Non-pigmented ciliary epithelial cell (primary cell): ENCODE measurements at regions not wholly inside any gene's neighbourhood (a gene's known extent, or its start where the extent isn't known, plus 50 kb on each side); places are given as distances from the start of the nearest gene placed in this dataset.

Experiments used
- DNase-seq: peaks from one replicate; pipeline ENCODE4 v3.0.0-alpha.2; 2010; ENCODE audit warnings: low read depth

DNA sequence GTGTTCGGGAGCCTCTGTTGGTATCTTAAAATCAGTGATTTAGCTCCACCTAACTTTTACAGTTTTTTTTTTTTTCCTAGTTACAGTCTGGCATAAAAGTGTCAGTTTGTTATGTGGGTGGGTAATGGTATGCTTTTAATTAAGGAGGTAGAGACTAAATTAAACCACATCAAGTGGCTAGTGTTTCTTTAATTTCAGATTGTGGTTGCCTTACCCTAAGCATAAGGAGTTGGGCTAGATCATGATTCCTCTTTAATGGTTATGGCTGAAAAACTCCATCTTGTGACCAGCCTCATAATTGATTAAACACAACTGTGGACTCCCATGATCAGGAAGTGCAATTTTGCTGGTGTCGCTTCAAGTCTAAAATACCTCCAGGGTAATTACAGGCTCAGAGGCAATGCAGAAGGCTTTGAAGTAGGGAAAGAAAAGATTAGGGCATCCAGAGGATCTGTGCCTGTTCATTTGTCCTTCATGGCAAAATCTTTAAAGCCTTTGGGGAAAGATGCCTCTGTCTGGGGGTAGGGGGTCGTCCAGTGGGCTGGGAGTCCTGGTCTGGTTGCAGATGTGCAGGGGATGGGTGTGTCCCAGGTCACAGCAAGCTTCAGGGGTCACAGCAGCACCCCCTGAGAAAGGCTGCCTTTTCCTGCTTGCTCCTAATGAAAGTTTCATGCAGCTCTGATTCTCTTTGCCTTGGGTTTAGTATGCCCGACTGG lies 579.2 kb downstream of the BCL11A start:
- DNase-seq, result no peak

DNA sequence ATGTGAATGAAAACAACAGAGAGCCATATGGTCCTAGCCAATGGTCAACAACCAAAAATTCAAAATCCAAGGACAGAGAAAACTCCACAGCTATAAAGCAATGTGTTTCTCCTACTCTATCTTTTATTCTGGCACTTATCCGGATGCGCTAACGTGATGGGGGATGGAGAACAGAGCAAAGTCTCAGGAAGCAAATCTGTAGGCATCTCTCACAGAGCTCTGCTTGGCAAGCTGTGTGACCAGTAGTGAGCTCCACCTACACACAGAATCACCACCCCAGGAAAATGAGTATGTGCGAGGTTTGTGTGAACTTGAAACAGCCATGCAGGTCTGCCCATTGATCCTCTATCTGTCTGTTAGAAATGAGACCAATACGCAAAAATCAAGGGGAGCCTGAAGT lies 584.3 kb downstream of the BCL11A start:
- DNase-seq, result no peak

DNA sequence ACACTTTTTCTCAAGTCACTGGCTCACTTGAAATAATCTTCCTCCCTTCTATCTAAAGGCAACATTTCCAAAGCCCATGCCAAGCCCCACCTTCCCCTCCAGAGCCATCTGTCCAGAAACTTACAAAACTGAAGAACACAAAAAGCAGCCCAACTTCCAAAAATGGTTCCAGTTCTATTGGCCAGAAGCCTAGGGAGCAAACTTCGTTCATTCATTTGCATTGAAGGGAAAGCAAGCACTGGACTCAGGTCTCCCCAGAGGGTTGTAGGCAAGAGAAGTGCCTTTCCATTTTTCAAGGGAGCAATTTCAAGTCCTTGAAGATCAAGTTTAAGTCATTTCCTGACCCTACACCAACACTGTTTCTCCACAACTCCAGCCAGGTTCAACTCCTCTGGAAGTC lies 585.0 kb downstream of the BCL11A start:
- DNase-seq, result no peak

DNA sequence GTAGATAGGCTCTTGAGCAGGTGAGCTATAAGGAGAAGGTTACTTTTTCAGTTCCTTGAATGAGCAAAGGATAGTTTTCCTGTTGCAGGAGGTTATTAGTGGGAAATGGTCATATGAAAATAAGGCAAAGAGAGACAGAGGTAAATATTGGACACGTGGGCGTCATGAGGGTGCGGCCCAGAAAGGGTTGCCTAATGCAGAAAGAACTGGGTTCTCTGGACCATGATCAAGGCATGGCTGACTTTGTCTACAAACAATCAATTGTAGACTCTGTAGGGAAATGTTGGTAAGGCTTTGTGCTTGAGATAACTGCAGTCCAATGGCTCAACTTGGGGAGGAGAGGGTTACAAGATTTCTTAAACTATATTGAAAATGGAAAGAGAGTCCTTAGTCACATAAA lies 585.8 kb downstream of the BCL11A start:
- DNase-seq, result no peak

DNA sequence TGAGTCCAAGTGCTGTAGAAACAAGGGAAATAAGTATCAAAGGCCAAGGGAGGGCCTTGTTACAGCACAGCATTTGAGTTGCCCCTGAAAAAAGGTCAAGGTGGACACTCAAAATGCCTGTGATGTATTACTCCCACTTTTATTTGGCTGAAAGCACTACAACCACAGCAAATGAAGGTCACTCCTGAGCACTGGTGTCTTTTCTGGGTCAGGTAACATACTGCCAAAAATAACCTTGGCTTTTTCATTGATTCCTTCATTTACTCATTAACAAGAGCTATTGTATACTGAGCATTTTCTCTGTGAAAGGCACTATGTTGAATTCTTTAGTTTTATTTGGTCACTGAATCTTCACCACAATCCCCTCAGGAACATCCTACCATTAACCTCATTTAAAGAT lies 590.3 kb downstream of the BCL11A start:
- DNase-seq, result no peak

DNA sequence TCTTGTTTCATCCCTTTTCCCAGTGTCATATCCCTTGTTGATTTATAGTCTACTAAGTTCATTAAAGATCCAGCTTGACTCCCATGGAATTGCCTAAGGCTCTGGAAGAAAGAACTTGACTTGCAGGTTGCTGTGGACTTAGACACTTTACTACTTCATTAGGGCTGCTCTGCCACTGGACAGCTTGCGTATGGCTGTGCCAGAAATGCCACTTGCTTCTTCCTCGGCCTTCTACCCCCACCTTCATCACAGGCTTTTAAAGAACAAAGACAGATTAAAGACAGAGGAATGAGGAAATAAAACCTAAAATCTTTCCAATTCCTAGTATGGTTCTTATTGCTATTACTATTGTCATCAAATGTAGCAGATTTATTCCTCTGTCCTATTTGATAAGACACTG lies 591.7 kb downstream of the BCL11A start:
- DNase-seq, result no peak

DNA sequence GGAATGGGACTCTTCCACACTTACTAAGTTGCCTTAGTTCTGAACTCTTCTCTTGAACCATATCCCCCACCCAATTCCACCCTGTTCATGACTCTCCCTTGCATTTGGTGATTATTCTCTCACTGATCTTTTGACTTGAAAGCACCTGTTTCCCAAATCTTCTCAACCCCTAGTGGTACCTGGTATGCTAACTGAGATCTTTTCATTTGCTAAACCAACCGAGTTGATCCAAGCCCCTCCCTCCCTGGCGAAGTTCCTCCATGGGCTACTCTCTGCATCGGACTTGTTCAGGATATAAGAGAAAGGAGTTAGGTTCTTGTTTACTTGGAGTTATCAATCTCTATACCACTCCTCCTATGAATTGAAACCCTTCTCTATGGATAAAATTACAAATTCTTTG lies 593.5 kb downstream of the BCL11A start:
- no peak for DNase-seq

DNA sequence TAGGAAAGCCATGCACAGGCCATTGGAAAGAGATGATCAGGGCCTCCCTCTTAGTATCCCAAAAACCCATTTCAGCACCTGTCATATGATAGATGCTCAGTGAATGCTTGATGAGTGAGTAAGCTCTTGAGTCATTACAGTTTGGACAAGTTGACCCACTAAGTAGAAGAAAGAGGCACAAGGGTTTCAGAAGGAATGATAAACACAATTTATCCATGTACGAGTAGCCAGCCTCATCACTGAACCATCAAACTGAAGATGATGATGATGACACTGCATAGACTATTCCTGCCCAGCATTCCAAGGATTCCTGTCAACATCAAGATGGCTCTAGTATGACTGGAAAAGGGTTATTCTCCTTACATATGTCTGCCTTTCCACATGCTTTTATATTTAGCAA lies 596.0 kb downstream of the BCL11A start:
- DNase-seq, result no peak

DNA sequence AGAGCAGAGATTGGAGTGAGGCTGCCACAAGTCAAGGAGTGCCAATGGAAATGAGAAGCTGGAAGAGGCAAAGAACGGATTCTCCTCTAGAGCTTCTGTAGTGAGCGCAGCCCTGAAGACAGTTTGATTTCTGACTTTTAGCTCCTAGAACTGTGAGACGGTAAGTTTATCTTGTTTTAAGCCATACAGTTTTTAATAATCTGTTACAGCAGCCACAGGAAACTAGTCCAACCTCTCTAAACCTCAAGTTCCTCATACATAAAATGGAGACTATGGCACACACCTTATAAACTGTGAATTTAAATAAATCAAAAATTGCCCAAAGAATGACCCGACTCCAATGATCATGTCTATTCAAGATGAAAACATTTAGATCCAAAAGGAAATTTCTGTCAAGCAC lies 596.5 kb downstream of the BCL11A start:
- DNase-seq, result no peak

DNA sequence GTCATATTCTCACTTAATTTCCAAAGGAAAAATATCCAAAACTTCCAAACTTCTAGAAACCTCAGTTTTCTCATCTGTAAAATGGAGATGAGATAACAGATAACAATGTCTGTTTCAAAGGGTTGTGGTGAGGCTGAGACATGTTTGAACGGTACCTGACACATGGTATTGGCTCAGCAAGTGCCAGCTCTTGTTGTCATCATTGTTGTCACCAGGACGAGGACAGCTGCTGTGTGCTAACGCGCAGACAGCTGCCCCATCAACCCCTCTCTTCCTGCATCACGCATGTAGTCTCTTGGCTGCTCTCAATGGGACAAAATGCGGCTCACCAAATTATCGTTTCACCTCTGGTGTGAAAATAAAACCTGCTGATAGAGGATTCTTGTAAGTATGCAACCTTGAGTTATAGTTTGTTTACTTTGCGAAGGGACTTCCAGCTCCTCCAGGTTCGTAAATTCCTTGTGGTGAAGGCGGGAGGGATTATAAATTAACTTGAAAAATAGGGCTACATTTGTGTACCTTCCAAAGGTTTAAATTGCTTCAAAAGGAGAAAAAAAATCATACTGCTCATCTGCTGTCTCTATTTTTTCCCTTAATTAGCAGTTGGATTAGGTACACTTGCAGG lies 605.4 kb downstream of the BCL11A start:
- DNase-seq, result no peak

DNA sequence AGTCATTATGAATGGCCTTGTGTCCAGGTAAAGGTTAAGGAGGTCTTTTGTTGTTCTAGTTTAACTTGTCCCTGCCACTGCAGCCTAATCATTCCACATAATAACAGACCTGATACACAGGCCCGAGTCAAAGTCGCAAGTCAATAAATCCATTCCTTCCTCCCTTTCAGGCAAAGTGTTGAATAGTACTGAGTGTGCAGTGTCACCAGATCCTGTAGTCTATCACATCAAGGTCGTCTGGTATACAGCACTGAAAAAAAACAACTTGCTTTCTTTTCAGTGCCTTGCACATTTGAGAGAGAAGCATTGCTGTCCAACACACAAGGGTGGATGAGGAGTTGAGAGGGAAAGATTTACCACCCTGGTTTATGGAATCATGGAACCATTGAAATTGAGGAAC lies 606.2 kb downstream of the BCL11A start:
- DNase-seq, result no peak

DNA sequence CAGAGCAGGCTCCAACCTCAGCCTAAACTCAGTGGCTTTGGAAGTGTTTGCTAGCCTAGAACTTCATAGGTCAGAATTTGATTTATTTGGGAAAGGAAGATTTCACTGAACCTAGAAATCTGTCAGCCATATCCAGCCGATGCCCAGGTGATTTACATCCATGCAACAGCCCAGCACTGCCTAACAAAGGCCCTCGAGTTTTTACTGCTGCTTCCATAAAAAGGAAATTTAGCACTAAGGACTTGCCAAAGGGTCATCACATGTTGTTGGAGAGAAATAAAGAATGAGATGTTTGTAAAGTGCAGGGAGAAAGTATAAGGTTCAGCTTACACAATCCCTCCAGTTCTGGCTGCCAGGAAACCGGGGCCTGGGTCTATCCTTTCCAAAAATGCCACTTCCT lies 614.2 kb downstream of the BCL11A start:
- no peak for DNase-seq

DNA sequence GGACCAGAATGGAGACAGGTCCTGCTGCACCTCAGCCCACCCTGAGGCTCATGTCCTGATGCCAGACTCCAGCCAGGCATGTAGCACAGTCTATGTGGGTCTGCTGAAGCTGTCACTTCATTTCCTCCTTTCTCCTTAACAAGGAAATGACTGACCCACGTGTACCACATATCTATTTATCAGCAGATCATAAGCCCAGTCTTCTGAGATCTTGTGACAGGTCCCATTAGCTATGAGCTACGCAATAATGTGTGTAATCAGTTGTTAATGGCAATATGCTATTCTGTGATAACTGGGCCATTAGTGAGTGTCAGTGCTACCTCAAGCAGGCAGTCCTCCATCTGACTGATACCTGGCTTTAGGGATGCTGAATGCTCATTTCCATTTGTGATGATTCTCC lies 615.3 kb downstream of the BCL11A start:
- no peak for DNase-seq

DNA sequence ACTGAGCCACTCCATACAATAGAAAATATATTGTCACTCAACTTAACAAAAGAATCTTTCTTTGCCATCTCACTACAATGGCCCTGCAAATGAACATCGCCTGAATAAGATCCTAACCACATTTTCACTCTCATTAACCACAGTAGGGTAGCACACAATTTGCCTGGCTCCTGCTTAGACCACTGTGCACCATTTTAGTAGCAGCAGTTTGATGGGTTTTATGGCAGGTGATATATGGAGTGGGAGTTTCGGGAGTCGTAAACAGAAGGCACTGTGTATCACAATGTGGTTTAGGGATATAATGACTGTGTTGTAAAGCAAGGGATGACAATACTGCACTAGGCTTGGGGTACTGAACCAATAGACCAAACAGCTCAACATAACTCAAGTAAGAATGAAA lies 617.4 kb downstream of the BCL11A start:
- DNase-seq, result no peak

DNA sequence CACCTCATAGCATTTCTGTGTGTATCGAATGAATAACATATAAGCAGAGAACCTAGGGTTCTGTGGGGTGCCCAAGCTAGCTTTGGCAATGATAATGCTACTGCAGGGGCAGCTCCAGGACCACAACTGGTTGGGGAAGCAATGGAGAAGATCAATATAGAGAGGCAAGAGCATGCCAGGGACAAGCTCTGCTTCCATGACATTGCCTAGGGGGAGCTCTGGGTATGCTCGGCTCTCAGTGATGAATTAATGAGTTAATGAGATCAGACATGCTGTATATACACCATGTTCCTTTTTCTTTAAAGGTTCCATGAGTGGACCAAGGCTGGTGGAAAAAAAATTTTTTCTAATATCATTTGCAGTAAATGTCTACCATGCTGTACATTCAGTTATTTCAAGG lies 618.4 kb downstream of the BCL11A start:
- no peak for DNase-seq

DNA sequence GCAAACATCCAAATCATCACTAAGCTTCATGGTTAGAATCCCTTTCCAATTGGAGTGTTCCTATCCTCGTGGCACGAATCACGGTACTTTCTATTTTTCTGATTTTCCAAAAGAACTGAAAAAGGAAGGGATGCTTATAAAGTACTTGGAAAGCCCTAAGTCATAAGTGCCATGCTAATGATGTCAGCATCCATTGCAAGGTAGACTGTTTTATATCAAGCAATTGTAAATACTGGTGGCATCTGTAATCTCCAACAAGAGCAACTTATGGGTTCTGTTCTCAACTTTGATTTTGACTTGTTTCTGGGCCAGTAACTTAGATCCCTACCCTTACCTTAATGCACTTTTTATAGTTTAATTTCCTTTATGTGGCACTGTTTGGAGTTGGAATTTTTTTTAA lies 619.5 kb downstream of the BCL11A start:
- DNase-seq, result no peak

DNA sequence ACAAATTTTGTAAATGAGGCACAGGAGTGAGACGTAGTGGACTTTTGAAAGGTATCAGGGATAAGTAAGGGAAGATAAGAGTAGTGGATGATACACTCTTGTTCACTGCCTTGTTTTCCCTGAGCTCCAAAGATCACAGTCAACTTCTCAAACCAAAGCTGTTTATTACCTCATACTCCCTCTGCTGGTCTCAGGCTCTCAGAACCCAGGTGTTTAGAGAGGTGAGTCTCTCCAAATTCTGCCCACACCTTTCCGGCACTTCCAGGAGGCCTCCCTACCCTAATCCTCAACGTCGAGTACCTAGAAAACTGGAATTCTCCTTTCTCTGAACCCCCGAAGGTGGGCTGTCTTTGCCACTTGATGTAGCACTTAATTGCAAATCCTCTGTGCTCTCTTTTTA lies 621.1 kb downstream of the BCL11A start:
- DNase-seq, result no peak

DNA sequence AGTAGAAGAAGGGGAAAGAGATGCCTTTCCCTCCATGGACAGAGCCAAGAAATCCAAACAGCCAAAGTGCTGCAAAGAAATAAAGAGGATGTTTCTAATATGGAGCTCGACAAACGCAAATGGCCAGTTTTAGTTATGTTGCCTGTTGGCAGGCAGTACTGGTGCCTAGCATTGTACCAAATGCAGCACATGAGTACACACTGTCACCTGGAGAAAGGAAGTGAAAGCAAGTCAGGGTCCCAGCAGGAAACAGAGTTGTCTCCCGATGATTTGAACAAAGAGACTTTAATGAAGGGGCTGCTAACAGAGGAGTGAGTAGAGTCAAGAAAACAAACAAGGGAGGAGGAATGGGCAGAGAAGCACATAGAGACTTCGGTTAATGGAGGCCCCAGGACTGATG lies 623.0 kb downstream of the BCL11A start:
- DNase-seq, result no peak

DNA sequence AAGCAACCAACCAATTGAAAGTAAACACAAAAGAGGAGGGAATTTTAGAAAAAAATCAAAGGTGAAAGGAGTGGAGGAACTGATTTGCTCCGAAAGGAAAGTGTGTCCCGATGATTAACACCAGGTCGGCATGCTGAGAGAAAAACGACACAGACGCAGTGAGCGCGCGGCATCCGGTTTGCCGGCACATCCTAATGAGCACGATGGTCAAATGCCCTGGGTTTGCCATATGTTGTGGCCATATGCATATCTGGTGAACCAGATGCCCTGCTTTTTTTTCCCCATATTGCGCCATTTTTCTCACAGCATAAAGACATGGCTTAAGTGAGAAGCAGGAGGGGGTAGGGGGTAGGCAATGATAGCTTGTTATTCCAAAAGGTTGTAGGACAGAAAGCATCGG lies 626.7 kb downstream of the BCL11A start:
- no peak for DNase-seq

DNA sequence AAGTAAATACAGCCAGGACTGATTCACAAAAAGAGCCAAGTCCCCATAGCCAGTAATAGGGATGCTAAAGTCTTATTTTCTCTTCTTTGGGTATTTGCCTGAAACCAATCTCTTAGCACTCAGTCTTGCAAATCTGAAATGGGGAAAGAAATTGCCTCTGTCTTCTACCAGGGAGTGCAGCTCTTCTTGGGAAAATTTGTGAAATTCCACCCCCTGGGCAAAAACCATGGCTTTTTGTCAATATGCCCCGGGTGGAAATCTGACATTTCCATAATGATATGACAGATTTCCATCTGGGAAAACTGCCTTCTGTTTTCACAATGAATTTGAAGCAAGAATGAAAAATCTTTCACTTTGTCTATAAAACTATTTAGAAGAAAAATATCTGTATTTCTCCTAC lies 628.1 kb downstream of the BCL11A start:
- no peak for DNase-seq

DNA sequence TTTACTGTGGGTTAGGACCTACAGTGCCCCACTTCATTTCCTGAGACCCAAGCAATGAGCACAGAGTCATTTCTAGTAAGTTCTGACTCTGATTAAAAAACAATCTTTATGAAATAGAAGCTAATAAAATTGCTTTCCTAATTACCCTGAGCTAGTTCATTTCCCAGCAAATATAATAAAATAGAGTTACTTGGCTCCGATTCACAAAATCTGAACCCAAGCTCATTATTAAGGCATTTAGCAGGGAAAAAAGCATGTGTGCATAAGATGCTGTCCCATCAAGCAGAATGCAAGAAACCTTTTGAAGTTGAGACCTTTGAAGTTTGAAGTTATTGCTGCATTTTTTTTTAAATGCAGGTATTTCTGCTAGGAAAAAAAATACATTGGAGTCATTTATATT lies 629.1 kb downstream of the BCL11A start:
- no peak for DNase-seq

DNA sequence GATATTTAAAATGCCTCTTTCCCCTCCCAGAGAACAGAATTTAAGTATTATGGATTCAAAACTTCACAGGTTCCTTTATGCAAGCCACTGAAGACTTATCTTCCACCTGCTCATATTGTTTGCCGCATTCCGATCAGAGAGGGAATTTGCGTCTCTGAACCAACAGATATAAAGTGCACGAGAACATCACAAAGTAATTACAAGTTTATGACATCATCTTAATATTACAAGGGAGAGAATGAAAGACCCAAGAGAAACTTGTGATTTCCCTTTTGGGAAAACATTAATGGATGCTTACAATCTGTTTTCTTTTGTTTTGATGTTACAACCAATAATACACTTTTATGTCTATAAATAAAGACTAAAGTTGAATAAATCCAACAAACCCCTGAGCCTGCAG lies 631.0 kb downstream of the BCL11A start:
- DNase-seq, result no peak

DNA sequence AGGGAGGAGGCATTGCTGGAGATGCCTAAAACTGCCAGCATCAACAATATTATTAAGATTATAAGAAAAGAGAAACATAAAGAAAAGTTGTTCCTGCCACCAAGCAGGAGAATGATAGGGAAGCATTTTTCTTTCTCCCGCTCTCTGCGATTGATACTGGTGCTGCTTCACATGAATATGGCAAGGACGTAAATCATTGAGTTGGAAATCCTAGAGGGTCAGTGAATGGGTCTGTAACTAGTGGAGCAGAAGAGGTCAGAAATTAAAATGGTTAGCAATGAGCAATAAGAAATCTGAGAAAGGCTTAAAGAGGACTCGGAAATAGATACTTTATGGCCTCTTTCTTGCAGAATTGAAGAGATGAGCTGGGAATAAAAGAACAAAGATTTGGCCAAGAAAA lies 631.7 kb downstream of the BCL11A start:
- no peak for DNase-seq

DNA sequence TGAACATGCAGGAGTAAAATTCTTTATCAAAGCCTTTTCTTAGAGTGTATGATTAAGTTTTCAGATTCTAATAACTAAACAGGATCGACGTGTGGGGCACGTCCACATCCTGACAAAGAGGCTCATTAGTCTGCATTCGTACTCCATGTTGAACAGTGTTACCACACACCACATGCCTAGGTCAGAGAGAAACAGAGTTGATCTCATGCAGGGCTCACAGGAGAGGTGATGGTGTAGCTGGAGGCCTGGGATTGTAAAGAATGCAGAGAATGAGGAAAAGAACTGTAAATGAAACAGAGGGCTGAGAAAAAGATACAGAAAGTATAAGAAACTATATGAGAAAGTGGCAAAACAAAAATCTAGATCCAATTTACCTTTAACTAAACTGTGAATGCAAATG lies 632.5 kb downstream of the BCL11A start:
- no peak for DNase-seq
